ENCODE measurements at regions not wholly inside any gene's neighbourhood (a gene's known extent, or its start where the extent isn't known, plus 50 kb on each side); places are given as distances from the start of the nearest gene placed in this dataset.
"Not testable (repeated sequence)": the region's sequence is repeated elsewhere in the genome, so short reads cannot be mapped to it uniquely, and the experiment has no call there.

DNA sequence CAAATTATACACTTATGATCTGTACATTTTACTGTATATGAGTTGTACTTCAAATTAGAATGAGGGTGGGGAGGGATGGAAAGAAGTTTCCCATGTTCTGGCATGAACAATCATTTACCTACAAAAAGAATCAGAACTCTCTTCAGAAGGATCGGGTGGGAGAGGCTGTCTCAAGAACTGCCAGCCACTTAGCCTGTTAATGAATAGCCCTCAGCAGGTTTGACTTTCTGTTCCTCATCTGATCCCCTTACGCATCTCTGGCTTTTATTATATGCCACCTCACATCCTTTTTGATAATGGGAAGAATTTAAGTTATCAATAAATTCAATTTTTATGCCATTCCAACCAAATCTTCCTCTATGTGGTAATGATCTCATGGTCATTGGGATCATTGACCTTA lies 168.3 kb upstream of the TGFBR2 start:
- DNase-seq (ENCODE audit: low read depth in 2 of 2) = no peak

DNA sequence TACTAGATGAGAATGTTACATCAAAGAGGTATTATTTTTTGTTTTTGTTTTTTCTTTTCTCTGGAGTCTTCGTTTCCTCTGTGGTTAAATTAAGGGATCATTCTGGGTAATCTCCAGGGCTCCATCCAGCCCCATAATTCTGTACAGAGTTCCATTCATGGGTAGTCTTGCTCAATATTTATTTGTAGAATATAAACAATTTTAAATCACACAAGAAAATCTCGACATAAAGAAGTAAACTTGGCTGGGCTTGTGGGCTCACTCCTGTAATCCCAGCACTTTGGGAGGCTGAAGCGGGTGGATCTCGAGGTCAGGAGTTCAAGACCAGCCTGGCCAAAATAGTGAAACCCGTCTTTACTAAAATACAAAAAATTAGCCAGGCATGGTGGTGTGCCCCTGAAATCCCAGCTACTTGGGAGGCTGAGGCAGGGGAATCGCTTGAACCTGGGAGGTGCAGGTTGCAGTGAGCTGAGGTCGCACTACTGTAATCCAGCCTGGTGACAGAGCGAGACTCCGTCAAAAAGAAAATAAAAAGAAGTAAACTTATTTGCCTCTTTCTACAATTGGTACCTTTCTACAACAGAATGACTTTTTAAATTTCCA lies 166.8 kb upstream of the TGFBR2 start:
- no peak for DNase-seq (ENCODE audit: low read depth in 2 of 2)

DNA sequence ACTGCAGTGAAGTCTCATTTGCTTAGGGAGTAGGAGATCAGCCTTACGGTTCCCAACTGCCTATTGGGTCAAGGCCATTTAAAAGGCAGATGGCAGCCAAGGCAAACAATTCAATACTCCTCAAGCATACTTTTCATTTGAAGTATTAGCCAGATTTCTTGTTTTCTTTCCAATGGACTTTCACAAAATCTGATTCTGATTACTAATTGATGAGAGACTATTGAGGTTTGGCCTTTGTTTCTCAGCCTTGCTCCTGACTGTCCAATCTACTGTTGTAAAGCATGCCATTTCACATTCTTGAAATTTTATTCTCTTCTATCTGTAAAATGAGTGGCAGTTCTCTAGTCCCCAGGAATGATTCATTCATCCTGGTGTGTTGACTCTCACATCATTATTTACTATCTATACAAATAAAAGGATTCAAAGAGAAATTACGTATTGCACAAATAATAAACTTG lies 166.2 kb upstream of the TGFBR2 start:
- no peak for DNase-seq (ENCODE audit: low read depth in 2 of 2)

DNA sequence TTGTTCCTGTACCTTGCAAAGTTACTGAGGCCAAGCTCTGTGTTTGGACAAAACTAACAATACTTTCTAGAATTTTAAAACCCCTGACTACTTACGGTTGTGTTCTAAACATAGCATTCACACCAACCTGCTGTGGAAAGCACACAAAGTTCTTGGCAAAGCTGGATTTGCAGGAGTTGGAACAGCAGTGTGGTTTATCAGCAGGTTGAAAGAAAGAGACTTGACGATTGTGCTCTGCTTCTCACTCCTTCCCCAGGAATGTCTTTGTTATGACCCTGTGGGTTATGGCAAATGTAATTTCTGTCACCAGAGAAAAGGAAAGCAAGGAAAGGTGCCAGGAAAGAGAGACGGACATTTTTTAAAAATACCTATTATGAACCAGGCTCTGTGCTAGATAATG lies 165.5 kb upstream of the TGFBR2 start:
- DNase-seq (ENCODE audit: low read depth in 2 of 2) = no peak

DNA sequence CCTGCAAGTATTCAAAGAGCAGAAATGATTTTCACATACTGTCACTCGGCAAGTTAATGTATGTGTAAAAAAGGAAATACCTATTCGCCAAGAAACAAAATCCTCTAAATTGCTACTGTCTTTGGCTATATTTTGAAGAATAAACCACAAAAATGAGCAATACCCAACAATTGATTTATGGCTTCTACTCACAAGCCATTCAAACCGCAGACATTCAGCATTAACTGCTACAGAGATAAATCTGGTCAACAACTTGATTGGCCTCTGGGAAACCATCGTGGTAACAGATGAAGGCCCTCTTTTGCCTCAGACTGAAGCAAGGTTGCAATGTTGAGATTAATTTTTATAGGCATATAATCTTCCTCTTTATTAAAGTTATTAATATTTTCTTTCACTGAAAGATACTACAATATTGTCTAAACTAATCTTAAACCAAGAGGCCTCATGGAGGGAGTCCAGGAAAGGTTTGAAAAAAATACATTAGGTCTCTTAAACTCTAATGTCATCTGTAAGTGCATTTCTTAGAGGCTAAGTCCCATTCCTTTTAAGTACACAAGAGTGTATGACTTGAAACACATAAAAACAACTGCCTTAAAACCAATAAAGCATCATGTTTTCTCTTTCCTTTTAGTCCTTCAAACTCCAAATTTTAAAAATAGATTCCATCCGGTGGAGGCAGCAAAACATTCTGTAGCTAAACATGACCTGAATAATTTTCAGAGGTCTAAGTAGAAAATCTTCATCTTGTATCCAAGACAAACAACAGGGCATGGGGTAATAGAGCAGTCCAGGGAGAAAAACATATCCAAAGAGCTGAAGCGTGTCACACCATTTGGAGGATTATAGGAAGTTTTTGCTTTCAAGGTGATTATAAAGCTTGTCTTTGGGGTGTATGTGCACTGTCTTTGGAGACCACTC lies 162.4 kb upstream of the TGFBR2 start:
- no peak for DNase-seq (ENCODE audit: low read depth in 2 of 2)

DNA sequence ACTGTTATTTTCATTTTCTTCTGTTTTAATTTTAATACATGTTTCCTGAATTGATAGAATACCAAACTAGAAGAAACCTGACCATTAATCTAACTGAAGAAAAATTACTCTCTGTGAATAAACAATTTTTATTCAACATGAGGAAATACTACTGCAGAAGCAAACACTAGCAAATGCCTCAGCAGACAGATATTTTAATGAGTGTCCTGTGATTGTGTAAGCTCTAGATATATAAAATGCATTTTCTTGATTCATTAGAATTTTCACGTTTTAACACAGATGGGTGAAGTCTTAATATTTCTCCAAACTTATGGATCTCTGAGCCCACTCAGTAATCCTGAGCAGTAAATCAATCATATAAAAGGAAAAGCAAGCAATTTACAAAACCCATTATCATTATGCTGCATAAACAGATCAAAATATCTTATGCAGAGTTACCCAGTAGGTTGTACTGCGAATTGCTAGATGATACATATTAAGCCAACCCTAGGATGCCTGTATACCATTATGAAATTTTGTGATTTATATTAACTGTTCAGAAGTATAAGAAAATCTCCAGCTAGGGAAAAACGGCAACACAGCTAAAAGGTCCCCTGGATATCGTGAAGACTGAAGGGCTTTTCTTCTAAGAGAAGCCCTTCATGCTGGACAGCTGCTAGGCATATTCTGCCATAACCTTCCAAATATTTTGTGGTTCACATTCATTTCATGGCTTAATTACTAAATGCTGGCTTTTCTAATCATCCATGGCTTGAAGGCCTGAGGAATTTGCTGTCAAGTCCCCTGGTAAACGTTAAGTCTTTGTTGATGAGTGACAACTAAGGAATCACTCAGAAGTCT lies 157.7 kb upstream of the TGFBR2 start:
- no peak for DNase-seq (ENCODE audit: low read depth in 2 of 2)

DNA sequence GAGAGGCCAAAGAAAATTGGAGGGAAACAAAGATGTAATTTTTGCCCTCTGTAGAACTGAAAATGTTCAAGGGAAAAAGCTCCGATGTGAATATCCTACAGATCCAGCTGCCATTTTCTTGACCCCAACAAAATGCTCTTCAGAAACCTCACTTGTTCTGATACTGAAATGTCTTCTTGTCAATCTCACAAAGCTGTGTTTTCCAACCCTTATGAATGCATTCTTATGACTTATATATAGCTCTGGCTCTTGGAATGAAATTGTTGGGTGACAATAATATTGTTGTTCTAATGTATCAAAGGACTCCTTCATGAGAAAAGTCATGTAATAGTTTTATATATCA lies 157.1 kb upstream of the TGFBR2 start:
- DNase-seq (ENCODE audit: low read depth in 2 of 2) = no peak

DNA sequence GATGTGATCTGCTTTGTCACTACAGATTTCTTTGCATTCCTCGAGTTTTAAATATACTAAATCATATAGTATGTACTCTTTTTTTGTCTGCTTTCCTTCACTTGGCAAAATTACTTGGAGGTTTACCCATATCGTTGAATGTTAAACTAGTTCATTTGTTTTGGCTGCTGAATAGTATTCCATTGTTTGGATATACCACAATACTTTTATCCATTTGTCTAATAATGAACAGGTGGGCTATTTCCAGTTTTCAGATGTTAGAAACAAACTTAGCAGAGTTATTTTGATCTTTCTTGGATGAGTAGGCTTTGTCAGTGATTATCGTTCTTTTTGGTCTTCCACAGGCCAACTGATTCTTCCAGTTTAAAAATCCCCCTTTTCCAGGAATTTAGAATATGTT lies 154.0 kb upstream of the TGFBR2 start:
- no peak for DNase-seq (ENCODE audit: low read depth in 2 of 2)

DNA sequence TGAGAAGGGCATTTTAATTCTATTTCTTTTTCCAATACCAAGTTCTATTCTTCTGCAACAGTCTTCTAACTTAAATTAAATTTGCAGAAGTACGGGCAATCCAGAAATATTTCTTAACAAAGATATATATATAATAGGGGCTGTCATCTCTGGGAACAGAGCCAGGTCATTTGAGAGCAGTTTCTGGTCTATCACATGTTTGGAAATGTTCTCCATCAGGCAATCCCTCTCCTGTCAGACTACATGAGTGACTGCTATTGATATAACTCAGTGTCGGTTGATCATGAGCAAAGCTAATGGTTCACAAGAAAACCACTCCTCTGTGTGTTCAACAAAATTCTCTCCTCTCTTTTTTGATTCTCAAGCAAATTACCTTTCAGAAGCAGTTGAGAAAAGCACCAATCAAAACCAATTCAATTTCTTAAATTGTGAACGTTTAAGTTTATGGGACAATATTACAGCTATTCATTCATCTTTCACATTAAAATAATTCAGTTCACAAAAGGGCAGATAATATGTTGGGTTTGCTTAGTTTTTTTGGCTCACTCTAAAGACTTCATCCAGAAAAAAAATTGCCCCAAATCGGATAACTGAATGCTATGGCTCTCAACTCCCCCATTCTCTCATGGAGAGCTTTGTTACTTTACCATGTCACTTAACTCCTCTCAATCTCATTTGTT lies 152.9 kb upstream of the TGFBR2 start:
- DNase-seq (ENCODE audit: low read depth in 2 of 2) = no peak

DNA sequence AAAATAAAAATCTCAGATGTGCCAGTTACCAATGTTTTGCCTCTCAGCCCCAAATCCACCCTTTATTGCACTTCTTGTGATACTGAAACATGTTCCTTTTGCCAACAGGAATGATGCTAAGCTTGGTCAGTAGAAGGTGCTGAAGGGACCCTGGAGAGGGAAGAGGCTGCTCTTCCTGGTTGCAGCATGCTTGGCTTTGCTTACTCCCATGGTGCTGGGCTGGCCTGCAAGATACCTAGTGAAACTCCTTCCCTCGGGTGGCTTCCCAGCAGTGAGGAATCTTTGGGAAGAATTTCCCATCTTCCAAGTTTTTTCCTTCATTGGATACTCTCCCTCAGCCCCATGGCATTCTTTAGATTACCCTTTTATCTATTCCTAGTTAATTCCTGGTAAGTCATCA lies 151.8 kb upstream of the TGFBR2 start:
- DNase-seq (ENCODE audit: low read depth in 2 of 2) = no peak

DNA sequence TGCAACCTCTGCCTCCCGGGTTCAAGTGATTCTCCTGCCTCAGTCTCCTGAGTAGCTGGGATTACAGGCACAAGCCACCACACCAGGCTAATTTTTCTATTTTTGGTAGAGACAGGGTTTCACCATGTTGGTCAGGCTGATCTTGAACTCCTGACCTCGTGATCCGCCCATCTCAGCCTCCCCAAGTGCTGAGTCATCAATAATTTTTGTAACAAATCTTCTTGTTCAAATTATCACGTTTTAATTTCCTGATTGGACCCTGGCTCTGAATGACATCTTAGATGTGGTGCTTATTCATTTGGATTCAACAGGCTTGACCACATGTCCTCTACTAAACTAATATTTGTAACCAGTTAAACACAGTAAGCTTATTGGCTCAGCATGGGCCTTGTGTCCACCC lies 151.3 kb upstream of the TGFBR2 start:
- not testable (repeated sequence) for DNase-seq (ENCODE audit: low read depth in 2 of 2)

DNA sequence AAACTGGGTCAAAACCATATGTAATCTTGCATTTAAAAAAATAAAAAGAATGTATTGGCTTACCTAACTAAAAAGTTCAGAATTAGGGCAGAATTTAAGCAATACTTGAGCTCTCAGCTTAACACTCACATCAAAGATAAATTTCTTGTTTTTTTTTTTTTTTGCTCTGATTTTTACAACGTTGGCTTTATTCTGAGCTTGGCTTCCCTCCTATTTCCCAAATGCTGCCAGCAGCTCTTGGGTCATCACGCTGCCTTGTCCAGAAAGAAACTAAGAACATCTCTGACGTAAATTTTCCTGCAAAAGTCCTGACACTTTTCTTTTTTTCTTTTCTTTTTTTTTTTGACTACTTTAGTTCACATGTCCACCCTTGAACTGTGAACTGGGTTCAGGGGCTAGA lies 150.6 kb upstream of the TGFBR2 start:
- DNase-seq (ENCODE audit: low read depth in 2 of 2) = no peak

DNA sequence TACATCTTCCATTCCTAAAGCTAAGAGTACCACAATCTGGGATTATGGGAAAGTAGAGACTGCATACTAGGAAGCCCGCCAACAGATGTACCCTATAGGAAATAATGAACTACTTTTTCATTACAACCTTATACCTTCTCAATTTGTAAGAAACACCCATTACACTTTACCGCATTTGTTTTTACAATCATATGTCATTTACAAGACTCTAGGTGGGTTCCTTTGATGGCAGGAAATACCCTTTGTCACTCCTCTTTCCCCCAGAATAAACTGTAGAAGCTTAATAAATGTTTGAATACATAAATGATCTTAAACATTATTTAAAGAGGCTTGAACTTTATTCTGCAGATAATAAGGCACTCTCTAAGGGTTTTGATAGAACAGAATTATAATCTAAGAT lies 150.1 kb upstream of the TGFBR2 start:
- DNase-seq (ENCODE audit: low read depth in 2 of 2) = no peak

DNA sequence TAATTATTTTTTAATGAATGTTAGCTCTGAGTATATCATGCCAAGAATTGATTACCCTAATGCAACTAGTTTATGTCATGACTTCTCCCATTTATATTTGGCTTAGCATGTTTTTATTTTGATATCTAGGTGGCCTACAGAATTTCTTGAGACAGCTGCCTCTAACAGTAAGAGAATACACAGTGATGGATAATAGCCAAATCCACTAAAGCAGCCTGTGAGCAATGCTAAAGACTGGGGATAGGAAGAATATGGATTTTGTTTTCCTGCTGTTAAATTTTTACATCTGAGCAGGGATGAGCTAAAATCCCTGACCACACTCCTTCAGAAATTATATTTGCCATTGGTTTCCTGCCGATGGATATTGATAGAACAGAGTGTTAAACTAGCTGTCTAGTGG lies 149.3 kb upstream of the TGFBR2 start:
- no peak for DNase-seq (ENCODE audit: low read depth in 2 of 2)

DNA sequence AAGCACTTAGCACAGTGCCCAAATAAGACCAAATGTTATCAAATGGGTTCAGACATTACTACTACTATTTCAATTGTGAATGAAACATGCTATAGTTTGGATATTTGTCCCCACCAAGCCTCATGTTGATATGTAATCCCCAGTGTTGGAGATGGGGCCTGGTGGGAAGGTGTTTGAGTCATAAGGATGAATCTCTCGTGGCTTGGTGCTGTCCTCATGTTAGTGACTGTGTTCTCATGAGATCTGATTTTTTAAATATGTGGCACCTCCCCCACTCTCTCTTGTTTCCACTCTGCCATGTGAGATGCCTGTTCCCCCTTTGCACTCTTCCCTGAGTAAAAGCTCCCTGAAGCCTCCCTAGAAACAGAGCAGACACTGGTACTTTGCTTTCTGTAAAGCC lies 148.7 kb upstream of the TGFBR2 start:
- DNase-seq (ENCODE audit: low read depth in 2 of 2) = no peak

DNA sequence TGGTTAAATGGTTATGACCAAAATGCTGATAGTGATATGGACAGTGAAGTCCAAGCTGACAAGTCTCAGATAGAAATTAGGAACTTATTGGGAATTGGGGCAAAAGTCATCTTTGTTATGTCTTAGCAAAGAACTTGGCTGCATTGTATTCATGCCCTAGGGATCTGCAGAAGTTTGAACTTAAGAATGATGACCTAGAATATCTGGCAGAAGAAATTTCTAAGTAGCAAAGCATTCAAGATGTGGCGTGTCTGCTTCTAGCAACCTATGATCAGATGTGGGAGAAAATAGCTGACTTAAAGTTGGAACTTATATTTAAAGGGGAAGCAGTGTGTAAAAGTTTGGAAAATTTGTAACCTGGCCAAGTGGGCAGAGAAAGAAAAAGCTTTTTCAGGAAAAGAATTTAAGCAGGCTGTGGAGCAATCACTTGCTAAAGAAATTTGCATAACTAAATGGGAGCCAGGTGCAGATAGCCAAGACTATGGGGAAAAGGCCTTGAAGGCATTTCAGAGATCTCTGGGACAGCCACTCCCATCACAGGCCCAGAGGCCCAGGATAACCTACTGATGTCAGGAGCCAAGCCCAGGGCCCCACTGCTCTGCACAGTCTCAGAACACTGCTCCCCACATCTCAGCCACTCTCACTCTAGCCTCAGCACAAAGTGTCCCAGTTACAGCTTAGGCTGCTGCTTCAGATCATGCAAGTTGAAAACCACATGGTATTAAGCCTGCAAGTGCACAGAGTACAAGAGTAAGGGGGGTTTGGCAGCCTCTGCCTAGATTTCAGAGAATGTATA lies 147.8 kb upstream of the TGFBR2 start:
- no peak for DNase-seq (ENCODE audit: low read depth in 2 of 2)

DNA sequence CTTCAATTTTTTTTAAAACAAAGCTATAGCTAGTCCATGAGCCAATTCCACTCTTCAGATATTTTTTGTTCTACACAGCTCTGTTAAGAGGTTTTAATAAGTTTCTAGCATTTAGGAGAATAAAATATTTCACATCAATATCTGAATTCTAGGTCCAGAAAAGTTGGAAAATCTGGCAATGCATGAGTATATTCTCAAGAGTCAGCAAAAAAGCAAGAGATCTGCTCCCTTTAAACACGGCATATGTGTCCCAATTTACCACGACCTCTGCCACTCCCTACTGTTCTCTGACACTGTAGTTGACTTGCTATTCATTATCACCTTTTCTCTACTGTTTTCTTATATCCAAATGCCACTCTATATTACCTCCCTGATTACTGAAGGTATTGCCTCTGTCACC lies 145.1 kb upstream of the TGFBR2 start:
- no peak for DNase-seq (ENCODE audit: low read depth in 2 of 2)

DNA sequence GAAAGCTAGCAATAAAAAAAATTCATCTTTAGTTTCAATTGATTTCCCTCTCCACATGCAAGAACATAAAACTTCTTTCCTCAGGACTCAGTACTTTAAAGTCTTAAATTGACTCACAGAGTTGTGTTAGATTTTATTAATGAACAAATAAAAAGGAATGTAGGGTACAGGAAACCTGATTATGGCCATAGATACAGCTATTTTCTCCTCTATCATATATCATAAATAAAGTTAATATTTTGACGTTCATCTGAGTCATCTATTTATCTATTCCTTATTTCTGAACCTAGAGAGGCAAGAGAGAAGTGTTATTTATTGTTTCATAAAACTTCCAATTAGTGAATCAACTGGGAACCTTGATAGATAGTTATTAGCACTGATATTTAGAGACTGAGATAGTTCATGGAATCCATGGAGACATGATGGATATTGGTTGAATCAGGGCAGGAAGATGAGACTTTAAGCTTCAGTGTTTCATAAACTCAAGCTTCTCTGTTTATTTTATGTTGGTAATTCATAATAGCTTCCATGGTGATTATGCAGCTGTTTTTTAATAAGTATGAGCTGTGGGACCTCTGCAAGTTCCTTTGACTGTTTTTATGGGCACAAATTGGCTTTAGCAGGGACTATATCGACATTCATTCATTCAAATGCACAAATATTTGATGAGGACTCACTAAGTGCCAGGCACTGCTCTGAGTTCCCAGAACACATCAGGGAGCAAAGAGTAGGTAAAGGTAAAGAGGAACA lies 143.5 kb upstream of the TGFBR2 start:
- DNase-seq (ENCODE audit: low read depth in 2 of 2) = no peak

DNA sequence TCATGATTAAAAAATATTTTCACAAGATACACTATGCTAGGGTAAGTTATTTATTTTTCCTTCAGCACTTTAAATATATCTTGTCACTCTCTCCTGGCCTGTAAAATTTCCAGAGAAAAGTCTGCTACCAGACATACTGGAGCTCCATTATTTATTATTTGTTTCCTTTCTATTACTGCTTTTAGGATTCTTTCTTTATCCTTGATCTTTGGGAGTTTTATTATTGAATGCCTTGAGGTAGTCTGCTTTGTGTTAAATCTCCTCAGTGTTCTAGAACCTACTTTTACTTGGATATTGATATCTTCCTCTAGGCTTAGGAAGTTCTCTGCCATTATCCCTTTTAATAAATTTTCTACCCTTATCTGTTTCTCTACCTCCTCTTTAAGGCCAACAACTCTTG lies 142.0 kb upstream of the TGFBR2 start:
- no peak for DNase-seq (ENCODE audit: low read depth in 2 of 2)

DNA sequence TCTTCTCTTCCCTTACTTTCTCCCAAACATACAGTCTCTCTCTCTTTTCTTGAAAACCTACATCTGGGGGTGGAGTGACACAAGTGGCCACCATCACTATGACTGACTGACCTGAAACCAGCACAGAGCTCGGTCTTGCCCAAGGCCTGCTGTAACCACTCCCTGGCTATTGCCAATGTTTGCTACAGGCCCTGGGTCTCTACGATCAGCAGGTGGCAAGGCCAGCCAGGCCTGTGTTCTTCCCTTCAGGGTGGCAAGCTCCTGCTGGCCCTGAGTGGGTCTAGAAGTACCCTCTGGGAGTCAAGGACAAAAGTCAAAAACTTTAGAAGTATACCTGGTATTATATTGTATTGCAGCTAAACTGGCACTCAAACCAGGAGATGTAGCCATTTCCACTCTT lies 140.9 kb upstream of the TGFBR2 start:
- no peak for DNase-seq (ENCODE audit: low read depth in 2 of 2)

All from stimulated activated CD4-positive, alpha-beta T cell treated with anti-CD3 and anti-CD28 coated beads, Interleukin-1b, Interleukin-23, amount 100 ng/mL, for 1 hour (primary cell).